GM12892 (cell line): ENCODE measurements at regions not wholly inside any gene's neighbourhood (a gene's known extent, or its start where the extent isn't known, plus 50 kb on each side); places are given as distances from the start of the nearest gene placed in this dataset.

Experiments
- POLR2A ChIP-seq: IDR thresholded peaks from 2 replicates; pipeline ENCODE4 v1.6.1; 2011; ENCODE audit warnings: low read depth, low read length, control low read depth
- TAF1 ChIP-seq: IDR thresholded peaks from 2 replicates; pipeline ENCODE4 v1.6.1; 2011; ENCODE audit warnings: low read depth, mild to moderate bottlenecking, control low read depth, low read length, borderline replicate concordance

DNA sequence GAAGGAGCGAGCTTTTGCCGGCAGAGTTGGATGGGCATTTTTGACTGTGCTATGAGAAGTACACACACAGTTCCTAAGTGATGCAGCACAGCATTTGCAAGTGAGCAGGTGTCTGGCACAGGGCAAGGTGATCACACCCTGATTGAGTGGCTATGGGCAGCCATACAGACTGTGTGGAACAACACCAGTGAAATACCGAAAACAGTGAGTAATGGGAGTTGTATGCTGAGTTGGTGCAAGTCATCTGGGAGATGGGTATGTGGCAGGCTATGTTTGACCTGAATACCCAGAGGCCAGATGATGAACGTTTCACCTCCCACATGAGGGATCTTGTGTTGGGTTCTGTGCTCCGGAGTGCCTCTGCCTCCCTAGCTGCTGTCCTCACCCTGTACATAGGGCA lies 53.5 kb upstream of the TIPARP start:
- no peak for TF ChIP-seq POLR2A
- TF ChIP-seq TAF1 = no peak
